HG03064 (cell line): ENCODE measurements at regions not wholly inside any gene's neighbourhood (a gene's known extent, or its start where the extent isn't known, plus 50 kb on each side); places are given as distances from the start of the nearest gene placed in this dataset.
"Not testable (repeated sequence)": the region's sequence is repeated elsewhere in the genome, so short reads cannot be mapped to it uniquely, and the experiment has no call there.

Source experiments
- ATAC-seq: cut with Tn5 transposase; IDR thresholded peaks from one replicate; pipeline ENCODE4 v1.9.1; 2021; ENCODE audit warnings: low read depth; ENCODE audit not compliant: unreplicated experiment

DNA sequence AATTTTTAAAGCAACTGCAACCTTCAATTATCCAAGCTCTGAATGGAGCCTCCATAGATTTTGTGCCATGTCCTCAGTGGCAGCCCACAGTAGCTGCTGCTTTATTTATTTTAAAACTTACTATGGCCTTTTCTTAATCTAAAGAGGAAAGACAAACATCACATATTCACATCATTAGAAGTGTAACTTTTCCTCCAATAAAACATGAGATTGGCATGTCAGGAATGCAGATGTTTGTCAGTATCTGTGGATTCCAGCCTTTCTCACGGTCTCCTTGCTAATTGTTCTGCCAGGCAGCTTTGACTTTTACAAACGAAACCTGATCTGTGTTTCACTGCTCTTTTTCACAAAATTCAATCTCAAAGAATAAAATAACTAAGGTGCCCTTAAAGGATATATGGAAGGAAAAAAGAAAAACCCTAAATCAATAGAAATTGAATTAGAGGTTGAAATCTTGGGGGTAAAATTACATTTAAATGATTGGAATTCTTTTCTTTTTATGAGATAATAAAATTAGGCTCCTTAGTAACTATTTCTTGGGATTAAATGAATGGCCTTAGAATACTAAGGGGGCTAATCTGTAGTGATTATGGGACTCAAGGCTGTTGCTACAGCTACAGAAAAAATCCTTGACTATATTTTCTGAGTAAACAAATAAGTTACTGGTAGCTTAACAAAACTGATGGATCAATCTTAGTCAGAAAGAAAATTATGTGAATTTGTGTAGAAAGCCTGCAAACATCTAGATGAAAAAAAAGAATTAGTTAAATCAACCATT, 151.3 kb downstream of the RTL9 start:
- no peak for ATAC-seq

DNA sequence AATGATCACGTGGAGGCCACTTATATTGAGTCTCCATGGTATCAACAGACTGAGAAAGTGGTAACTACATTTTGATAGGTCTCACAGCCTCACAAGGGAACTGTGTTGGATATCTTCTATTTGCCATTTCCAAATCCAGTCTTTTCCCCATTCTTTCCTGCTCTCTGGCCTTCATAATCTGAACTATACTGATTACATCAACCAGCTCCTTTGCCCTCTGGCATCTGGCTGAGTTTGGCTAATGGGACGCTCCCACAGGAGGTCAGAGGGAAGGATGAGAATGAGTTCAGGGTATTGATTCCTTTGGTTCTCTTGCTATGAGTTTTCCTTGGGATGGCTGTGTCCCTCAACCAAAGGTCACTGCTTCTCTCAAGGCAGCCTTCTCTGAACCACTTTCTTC, 152.6 kb downstream of the RTL9 start:
- ATAC-seq: no peak

DNA sequence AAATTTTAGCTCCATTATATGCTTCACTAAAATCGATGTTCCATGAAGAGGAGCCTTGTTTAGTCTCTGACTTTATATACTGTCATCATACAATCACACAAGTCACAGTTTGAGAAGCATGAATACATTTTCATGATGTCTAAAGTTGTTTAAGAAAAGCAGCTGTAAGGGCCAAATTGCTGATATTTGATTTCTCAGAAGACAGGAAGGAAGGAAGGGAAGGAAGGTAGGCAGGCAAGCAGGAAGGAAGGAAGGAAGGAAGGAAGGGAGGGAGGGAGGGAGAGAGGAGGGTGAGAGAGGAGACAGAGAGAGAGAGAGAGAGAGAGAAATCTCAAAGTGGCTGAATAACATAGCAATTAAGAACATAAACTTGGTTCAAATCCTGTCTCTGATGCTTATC, 153.7 kb downstream of the RTL9 start:
- ATAC-seq: no peak

DNA sequence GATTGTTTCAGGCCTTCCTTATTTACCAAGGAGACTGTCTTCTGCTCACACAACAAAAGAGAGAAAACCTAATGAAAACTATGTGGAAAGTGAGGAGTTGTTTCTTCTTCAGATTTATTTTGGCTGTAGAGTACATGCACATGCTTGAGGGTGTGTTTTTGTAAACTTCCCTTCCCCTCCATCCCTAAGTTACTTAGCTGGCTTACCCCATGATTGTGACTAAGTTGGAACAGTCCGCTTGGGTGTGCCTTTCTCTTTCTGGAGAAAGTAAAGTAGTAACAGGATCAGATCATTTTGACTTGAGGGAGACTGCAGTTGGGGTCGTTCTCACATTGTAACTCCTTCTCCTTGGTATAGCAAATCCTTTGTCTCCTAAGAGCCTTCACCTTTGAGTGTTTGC, 155.9 kb downstream of the RTL9 start:
- no peak for ATAC-seq

DNA sequence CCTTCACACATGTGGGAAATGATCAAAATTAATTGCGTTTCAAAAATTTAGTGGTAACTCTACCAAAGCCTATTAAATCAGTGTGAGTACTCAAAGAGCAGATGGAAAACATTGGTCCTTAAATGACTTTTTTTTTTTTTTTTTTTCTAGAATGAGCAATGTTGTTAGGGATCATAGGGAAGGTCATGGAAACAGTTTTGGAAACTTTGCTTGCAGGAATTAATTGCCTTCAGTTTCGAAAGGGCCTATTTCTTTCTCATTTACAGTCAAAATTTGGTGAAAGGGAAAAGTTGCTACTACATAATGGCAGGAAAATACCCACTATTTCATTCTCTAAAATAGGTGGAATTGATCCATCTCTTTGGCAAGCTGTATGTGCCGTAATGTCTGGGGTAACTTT, 160.9 kb downstream of the RTL9 start:
- no peak for ATAC-seq

DNA sequence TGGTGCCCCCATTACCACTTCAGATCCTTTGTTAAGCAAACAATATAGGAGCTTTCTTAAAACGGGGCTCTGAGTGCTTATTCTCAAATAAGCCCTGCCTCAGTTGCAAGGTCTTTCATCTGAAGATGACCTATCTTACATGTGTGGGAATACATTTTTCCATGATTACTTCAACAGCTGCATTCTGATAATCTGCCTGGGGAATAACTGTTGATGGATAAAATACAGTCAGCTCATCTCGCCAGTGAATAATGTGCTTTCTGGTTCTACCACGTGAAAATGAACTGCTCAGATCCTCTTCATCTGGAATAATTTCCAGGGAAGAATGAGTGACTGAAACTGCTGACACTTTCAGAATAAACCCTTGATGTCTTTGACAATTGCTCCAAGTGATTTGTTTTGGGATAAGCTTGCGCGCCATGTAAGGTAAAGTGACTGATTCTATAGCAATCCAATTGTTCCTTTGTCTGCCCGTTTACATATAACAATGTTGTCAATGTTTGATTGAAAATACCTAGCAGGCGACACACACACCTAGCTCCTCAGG, 161.3 kb downstream of the RTL9 start:
- ATAC-seq: no peak

DNA sequence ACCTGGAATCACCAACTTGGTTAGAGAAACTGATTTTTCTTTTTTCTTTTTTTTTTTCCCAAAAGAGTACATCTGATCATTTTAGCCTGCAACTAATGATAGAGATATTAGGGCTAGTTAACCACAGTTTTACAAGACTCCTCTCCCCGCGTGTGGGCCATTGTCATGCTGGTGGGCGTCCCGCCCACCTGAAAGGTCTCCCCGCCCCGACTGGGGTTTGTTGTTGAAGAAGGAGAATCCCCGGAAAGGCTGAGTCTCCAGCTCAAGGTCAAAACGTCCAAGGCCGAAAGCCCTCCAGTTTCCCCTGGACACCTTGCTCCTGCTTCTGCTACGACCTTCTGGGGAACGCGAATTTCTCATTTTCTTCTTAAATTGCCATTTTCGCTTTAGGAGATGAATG, 162.0 kb downstream of the RTL9 start:
- not testable (repeated sequence) for ATAC-seq

DNA sequence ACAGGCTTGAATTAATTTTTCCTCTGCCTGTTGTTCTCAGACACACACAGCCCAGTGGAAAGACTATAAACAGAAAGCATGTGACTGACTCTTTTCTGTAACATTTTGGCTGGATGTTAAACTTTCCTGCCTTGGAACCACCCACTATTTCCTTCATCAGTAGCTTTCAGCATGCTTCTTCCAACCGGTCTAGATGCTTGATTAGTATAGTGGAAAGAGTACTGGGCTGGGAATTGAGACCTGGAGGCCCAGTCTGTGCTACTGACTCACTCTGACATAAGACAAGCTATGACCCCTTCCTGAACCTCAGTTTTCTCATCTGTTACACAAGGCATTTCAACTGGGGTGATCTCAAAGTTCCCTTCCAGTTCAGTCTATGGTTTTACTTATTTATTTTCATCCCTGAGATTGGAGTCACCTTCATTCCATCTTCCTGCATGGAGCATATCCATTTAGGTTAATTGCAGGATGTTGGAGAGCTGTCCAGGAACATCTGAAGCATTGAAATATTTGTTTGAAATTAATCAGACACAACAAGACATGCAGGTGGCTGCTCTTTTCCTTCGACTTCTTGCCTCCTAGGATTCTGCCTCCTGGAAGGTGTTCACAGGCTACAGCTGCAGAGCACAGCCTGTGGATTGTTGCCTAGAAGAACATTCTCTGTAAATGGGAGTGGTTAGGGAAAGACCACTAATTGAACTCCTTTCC, 173.4 kb downstream of the RTL9 start:
- no peak for ATAC-seq

DNA sequence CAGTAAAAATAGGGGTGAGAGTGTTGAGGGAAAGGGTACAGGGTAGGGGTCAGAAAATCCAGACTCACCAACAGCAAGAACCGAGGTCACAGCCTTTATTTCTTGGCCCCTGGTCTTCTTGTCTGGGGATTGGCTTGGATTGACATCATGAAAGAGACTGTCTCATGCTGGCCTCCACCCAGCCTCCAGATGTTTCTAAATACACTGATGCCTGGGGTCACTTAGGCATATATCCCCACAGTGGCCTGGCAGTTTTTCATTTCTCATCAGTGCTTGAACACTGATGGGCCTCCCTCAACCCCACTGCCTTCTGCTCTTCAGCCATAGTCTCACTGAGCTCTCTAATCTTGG, 173.9 kb downstream of the RTL9 start:
- ATAC-seq: no peak

DNA sequence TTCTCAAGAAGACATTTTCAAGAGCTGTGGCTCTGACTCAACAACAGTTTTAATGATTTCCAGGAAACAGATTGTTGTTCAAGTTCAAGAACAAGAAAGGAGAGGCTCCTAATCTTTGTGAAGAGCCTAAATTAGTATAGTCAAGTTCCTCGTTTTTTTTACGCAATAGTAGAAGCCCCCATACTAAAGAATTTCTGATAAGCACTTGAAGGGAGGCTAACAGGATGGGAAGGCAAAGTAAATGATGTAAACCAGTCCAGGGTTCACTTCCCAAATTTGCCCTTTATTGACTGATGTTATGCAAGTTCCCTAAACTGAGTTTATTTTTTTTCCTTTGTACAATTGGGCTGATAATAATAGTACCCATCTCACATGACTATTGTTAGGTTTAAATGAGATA, 178.2 kb downstream of the RTL9 start:
- no peak for ATAC-seq

DNA sequence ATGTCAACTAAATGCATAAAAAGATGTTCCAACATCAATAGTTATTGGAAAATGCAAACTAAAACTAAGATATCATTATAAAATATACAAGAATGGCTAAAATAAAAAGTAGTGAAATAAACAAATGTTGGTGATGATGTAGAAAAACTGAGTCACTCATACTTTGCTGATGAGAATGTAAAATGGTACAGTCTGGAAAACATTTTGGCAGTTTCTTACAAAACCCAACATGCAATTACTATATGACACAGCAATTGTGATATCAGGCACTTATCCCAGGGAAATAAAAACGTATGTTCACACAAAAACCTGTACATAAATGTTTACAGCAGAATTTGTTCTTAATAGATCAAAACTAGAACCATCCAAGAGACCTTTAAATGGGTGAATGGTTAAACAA, 182.6 kb downstream of the RTL9 start:
- ATAC-seq: no peak

DNA sequence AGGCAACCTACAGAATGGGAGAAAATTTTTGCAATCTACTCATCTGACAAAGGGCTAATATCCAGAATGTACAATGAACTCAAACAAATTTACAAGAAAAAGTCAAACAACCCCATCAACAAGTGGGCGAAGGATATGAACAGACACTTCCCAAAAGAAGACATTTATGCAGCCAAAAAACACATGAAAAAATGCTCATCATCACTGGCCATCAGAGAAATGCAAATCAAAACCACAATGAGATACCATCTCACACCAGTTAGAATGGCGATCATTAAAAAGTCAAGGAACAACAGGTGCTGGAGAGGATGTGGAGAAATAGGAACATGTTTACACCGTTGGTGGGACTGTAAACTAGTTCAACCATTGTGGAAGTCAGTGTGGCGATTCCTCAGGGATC, 192.2 kb downstream of the RTL9 start:
- ATAC-seq: not testable (repeated sequence)

DNA sequence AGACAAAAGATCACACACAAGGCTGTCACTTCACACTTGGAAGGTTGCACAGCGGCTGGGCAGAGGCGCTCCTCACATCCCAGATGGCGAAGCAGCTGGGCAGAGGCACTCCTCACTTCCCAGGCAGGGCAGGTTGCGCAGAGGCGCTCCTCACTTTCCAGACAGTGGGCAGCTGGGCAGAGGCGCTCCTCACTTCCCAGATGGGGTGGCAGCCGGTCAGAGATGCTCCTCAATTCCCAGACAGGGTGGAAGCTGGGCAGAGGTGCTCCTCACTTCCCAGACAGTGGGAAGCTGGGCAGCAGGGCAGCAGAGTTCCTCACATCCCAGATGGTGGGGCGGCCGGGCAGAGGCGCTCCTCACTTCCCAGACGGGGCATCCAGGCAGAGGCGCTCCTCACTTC, 199.2 kb downstream of the RTL9 start:
- no peak for ATAC-seq

DNA sequence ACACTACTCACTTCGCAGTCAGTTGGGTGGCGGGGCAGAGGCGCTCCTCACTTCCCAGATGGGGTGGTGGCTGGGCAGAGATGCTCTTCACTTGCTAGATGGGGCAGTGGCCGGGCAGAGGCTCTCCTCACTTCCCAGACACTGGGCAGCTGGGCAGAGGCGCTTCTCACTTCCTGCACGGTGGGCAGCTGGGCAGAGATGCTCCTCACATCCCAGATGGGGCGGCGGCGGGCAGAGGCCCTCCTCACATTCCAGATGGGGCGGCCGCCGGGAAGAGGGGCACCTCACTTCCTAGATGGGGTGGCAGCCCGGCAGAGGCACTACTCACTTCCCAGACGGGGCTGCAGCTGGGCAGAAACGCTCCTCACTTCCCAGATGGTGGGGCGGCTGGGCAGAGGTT, 199.8 kb downstream of the RTL9 start:
- ATAC-seq: no peak

DNA sequence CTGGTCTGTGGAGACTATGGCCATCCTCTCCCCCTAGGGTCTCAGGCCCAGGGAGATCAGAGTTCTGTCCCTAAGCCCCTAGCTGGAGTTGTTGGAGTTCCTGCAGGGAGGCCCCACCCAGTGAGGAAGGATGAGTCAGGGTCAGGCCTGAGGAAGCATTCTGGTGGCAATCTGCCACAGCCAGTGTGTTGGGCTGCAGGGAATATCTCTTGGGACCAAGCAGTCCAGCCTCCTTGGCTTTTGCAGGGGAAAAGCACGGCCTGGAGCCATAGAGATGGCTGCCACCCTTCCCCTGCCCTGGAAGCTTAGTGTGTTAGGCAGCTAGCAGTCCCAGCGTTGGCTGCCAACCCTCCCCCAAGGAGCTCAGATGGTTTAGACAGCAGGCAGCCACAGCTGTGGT, 202.4 kb downstream of the RTL9 start:
- ATAC-seq: no peak

DNA sequence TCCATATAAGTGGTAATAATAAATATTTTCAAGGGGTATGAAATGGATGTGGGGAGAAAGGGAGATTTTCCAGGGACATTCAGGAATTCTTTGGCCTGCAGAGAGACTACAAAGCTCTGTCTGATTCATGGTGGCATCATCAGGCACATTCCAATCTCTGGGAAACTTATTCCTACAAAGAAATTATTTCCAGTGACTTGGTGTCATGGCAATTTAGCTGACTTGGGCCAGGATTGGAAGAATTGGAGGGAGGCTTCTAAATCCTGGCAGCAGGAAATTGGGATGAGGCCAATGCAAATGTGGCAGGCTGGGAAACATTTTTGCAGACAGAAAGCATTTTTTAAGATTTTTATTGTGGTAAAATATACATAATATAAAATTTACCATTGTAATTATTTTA, 204.6 kb downstream of the RTL9 start:
- ATAC-seq: no peak

DNA sequence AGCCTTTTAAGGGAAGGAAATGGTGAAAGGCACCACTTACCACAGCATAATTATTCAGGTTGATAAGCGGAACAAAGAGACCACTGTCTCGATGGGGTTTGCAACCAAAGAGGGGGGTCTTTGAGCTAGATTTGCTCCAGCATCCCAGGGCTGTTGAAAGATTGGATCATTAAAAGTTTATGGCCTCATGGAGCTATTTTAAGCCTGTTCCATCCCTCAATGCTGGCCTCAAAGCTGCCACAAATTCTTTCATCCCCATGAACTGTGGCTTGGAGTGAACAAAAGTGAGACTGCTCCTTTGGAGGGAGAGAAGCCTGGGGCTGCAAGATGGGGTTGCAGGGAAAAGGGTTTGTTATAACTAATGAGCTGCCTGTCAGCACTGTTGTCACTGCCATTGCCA, 209.8 kb downstream of the RTL9 start:
- ATAC-seq: no peak

DNA sequence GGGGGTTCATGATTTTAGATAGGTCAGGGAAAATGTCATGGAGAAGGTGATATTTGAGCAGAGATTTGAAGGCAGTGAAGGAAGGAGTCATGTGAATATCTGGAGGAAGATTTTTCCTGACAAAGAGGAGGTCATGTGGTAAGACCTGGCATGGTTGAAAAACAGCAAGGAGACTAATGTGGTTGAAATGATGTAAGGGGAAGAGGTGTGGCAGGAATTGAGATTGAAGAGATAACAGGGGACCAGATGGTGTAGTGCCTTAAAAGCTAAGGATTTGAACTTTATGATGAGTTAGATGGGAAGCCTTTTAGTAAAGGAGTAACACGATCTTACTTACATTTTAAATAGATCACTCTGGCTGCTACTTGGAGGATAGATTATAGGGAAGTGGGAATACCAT, 210.9 kb downstream of the RTL9 start:
- no peak for ATAC-seq

DNA sequence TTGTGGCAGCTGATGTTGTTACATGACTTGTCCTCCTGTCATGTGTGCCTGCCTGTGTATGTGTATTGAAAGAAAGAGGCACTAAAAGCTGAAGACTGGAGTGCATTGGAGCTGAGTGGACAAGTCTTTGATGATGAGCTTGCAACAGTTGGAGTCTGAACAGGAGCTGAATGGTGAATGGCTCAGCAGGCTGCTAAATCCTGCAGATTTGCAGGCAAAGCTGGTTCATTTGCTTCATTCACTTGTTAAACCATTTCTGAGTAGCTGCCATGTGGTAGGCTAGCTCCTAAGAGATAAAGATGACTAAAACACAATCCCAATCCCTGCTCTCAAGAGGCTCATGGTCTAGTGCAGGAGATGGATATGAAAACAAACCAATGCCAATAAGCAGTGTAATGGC, 217.3 kb downstream of the CHRDL1 start:
- no peak for ATAC-seq

DNA sequence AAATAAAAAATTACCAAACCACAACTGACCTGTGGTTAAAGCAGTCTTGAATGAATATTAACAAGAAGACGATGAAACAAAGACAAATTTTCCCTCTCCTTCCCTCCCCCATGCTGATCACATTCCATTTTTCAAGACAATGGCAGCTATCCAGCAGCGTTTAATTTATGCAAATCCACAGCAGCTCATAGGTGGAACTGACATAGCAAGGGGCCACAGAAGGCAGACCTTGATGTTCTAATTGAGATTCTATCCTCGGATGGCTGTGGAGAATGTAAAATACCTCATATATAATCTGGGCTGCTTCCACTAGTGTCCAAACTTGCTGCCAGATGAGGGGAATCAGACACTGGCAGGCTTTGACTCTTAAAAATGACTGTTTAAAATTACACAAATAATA, 211.5 kb downstream of the CHRDL1 start:
- no peak for ATAC-seq

DNA sequence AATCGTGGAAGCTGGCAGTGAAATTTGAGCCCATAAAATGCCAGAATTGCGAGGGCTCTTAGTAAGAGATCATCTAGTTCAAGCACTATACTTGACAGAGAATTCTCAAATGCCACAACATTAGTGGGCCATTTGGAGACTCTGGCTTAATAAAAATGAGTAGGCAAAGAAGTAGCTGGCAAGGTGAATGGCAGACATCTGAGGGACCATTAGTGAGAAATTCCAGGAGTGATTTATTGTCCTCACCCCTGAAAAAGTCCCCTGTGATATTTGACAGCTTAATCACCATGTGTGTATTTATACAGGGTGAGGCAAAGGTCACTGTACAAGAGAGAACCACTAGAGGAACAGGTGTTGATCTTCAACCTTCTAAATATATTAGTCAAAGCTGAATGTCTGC, 207.5 kb downstream of the CHRDL1 start:
- ATAC-seq: no peak

DNA sequence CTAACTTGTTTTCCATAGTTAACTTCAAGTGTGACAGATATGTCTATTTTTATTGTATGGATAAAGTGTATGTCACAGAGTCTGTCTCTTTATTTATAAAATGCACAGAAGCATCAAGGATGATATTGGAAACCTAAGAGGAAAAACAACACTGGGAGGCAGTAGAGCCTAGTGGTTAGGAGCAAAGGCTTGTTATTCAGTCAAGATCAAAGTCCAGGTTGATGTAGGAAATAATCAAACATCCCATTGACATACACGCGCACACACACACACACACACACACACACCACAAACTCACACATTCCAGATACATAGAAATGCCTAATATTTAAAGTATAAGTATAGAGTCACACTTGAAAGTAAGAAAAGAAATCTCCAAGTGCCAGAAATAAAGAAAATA, 206.8 kb downstream of the CHRDL1 start:
- no peak for ATAC-seq
